ENCODE measurements at regions not wholly inside any gene's neighbourhood (a gene's known extent, or its start where the extent isn't known, plus 50 kb on each side); places are given as distances from the start of the nearest gene placed in this dataset.

- TF ChIP-seq CTCF (IDR thresholded peaks at IDR 0.05) (no peak), POLR2A (IDR thresholded peaks at IDR 0.05; ENCODE audit: low read depth) (no peak), EP300 (IDR thresholded peaks at IDR 0.05) (no peak)
Measured at GRCh38 chr3:3495611-3496010, 303.6 kb upstream of the LRRN1 start.
